Neural cell (in vitro differentiated cells): ENCODE measurements at regions not wholly inside any gene's neighbourhood (a gene's known extent, or its start where the extent isn't known, plus 50 kb on each side); places are given as distances from the start of the nearest gene placed in this dataset.

Experiments
- H2AFZ ChIP-seq: fragments of 200-600, 300-800 bp; sonication (generic), shearing (Covaris generic); 2 replicates; pipeline ENCODE4 v1.6.0; 2014; ENCODE audit warnings: low read depth, mild to moderate bottlenecking, antibody characterized with exemption, low read length, moderate library complexity
- H3F3A ChIP-seq: fragments of 200-600 bp; shearing (Covaris generic); 2 replicates; pipeline ENCODE4 v1.6.1; 2016; ENCODE audit warnings: mild to moderate bottlenecking, moderate library complexity, mixed read lengths, antibody characterized with exemption, low read length; ENCODE audit not compliant: insufficient read depth, poor library complexity, severe bottlenecking
- H3K27ac ChIP-seq: fragments of 200-600, 300-800 bp; sonication (generic), shearing (Covaris generic); 2 replicates; pipeline ENCODE4 v1.5.1; 2014; ENCODE audit warnings: mild to moderate bottlenecking, low read length, moderate library complexity
- H3K27me3 ChIP-seq: fragments of 300-800, 200-600 bp; sonication (generic), shearing (Covaris generic); 2 replicates; pipeline ENCODE4 v1.6.0; 2014; ENCODE audit warnings: mild to moderate bottlenecking, low read depth, low read length, moderate library complexity; ENCODE audit not compliant: insufficient read depth
- H3K36me3 ChIP-seq: fragments of 300-800, 200-600 bp; sonication (generic), shearing (Covaris generic); 2 replicates; pipeline ENCODE4 v1.5.1; 2014; ENCODE audit warnings: mild to moderate bottlenecking, antibody characterized with exemption, low read length, moderate library complexity; ENCODE audit not compliant: insufficient read depth
- H3K4me2 ChIP-seq: fragments of 300-800, 200-600 bp; sonication (generic), shearing (Covaris generic); 2 replicates; pipeline ENCODE4 v1.6.0; 2014; ENCODE audit warnings: mild to moderate bottlenecking, low read length
- H3K4me3 ChIP-seq: fragments of 300-800, 200-600 bp; sonication (generic), shearing (Covaris generic); 2 replicates; pipeline ENCODE4 v1.5.1; 2014; ENCODE audit warnings: mild to moderate bottlenecking, low read length, moderate library complexity
- H3K79me2 ChIP-seq: fragments of 200-600 bp; shearing (Covaris generic); replicated peaks from 2 replicates; pipeline ENCODE4 v1.6.0; 2014; ENCODE audit warnings: mild to moderate bottlenecking, low read length, moderate library complexity; ENCODE audit not compliant: insufficient read depth
- H3K9ac ChIP-seq: fragments of 300-800, 200-600 bp; sonication (generic), shearing (Covaris generic); 2 replicates; pipeline ENCODE4 v1.6.1; 2016; ENCODE audit warnings: mild to moderate bottlenecking, low read length, mixed read lengths
- H3K9me2 ChIP-seq: fragments of 200-600 bp; shearing (Covaris generic); 2 replicates; pipeline ENCODE4 v1.6.1; 2016; ENCODE audit warnings: mild to moderate bottlenecking, low read length, mixed read lengths; ENCODE audit not compliant: insufficient read depth
- H3K9me3 ChIP-seq: fragments of 200-600, 300-800 bp; sonication (generic), shearing (Covaris generic); 2 replicates; pipeline ENCODE4 v1.6.1; 2016; ENCODE audit warnings: mild to moderate bottlenecking, mixed run types, low read length, moderate library complexity, mixed read lengths
- H4K20me1 ChIP-seq: fragments of 200-600 bp; shearing (Covaris generic); 2 replicates; pipeline ENCODE4 v1.6.1; 2016; ENCODE audit warnings: mild to moderate bottlenecking, mixed run types; ENCODE audit not compliant: insufficient read depth
- CTCF ChIP-seq: fragments of 450-650 bp; IDR thresholded peaks from 2 replicates; pipeline ENCODE4 v1.5.1; 2014; ENCODE audit warnings: antibody characterized with exemption, mild to moderate bottlenecking, moderate library complexity; ENCODE audit not compliant: poor library complexity, severe bottlenecking
- EP300 ChIP-seq: fragments of 450-650 bp; conservative IDR thresholded peaks from 2 replicates; pipeline ENCODE4 v1.6.1; 2014; ENCODE audit warnings: antibody characterized with exemption, mild to moderate bottlenecking, moderate library complexity; ENCODE audit not compliant: poor library complexity, severe bottlenecking
- EZH2 ChIP-seq: fragments of 200-600, 300-800 bp; shearing (Covaris generic), sonication (generic); IDR thresholded peaks from 2 replicates; pipeline ENCODE4 v1.6.1; 2014; ENCODE audit warnings: antibody characterized with exemption, low read length, borderline replicate concordance, mild to moderate bottlenecking; ENCODE audit not compliant: insufficient read depth, poor library complexity, severe bottlenecking
- MXI1 ChIP-seq: fragments of 450-650 bp; conservative IDR thresholded peaks from 2 replicates; pipeline ENCODE4 v1.6.1; 2014; ENCODE audit warnings: antibody characterized with exemption, mild to moderate bottlenecking; ENCODE audit not compliant: poor library complexity, severe bottlenecking
- POLR2AphosphoS5 ChIP-seq: IDR thresholded peaks from 2 replicates; pipeline ENCODE4 v1.6.1; 2012
- RAD21 ChIP-seq: fragments of 450-650 bp; conservative IDR thresholded peaks from 2 replicates; pipeline ENCODE4 v1.6.1; 2014; ENCODE audit warnings: antibody characterized with exemption, mild to moderate bottlenecking, moderate library complexity
- REST ChIP-seq: IDR thresholded peaks from 2 replicates; pipeline ENCODE4 v1.6.1; 2012; ENCODE audit warnings: borderline replicate concordance
- SMC3 ChIP-seq: fragments of 450-650 bp; conservative IDR thresholded peaks from 2 replicates; pipeline ENCODE4 v1.6.1; 2014; ENCODE audit warnings: antibody characterized with exemption, mild to moderate bottlenecking, moderate library complexity; ENCODE audit not compliant: poor library complexity
- TAF1 ChIP-seq: IDR thresholded peaks from 2 replicates; pipeline ENCODE4 v1.6.1; 2012; ENCODE audit warnings: low read depth

- no peaks in the 10 kb centered on the region for H3K9me2 ChIP-seq
- TF ChIP-seq RAD21 (no peak), REST (no peak), MXI1 (no peak), TAF1 (no peak), CTCF (no peak), EZH2 (no peak), POLR2AphosphoS5 (no peak), SMC3 (no peak), EP300 (no peak)
- no peaks in the 10 kb centered on the region for H3K27me3 ChIP-seq
- no peaks in the 10 kb centered on the region for H3F3A ChIP-seq
- H3K36me3 ChIP-seq: no peaks in the 10 kb centered on the region
- no peak overlapping the region for H2AFZ ChIP-seq
- no peak overlapping the region for H3K4me3 ChIP-seq
- no peak overlapping the region for H3K4me2 ChIP-seq
- H3K27ac ChIP-seq: no peak overlapping the region
- no peaks in the 10 kb centered on the region for H3K9me3 ChIP-seq
- no peaks in the 10 kb centered on the region for H3K79me2 ChIP-seq
- no peak overlapping the region for H3K9ac ChIP-seq
- H4K20me1 ChIP-seq: no peaks in the 10 kb centered on the region
These were observed 1037.2 kb downstream of the ADGRL2 start for GRCh38 chr1:82837766-82838465.

DNA sequence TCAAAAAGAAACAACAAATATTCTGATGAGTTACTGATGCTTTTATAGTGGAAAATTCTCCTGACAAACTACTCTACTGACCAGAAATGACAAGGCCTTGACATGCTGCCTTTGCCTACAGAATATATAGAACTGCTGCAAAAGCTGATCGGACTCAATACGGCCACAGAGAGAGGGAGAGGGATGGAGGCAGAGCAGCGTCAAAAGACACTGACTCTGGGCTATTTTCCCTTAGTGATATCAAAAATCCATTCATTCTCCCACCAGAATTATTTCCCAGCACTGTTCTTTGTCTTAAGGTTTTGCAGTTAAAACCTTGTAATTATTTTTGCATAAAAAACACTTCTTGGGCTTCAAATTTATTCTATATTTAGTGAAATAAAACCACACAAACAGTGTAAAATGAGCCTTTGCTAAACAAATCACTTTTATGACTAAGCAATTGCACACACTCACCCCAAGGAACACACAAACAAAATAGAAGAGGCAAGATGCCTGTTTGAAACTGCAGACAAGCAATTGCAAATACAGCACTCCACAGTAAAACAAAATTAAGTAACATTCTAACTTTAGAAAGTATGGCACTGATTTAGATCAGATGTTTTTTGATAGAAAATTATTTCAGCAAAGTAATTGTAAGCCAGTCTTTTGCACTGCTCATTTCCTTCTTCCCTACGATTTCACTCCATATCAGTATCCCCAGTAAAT, 1036.4 kb downstream of the ADGRL2 start:
- H3K9me2 ChIP-seq: no peaks in the 10 kb centered on the region
- no peaks in the 10 kb centered on the region for H4K20me1 ChIP-seq
- TF ChIP-seq RAD21 (no peak), MXI1 (no peak), EZH2 (no peak), CTCF (no peak), EP300 (no peak), REST (no peak), SMC3 (no peak), TAF1 (no peak), POLR2AphosphoS5 (no peak)
- no peaks in the 10 kb centered on the region for H3F3A ChIP-seq
- H3K9me3 ChIP-seq: no peaks in the 10 kb centered on the region
- H2AFZ ChIP-seq: no peak overlapping the region
- no peak overlapping the region for H3K27ac ChIP-seq
- H3K79me2 ChIP-seq: no peaks in the 10 kb centered on the region
- H3K4me3 ChIP-seq: no peak overlapping the region
- H3K9ac ChIP-seq: no peak overlapping the region
- no peak overlapping the region for H3K4me2 ChIP-seq
- no peaks in the 10 kb centered on the region for H3K27me3 ChIP-seq
- no peaks in the 10 kb centered on the region for H3K36me3 ChIP-seq
